ACHN (cell line): ENCODE measurements at regions not wholly inside any gene's neighbourhood (a gene's known extent, or its start where the extent isn't known, plus 50 kb on each side); places are given as distances from the start of the nearest gene placed in this dataset.

Source experiments
- DNase-seq: peaks from one replicate; pipeline ENCODE4 v3.0.0-alpha.2; 2015
- in situ Hi-C: cut with HindIII; loops from 2 replicates; pipeline ENCODE4 v1.10.0; 2017; ENCODE audit warnings: low sequenced_read_pairs, low pct_ligation_motif_present, low pct_unique_long_range_greater_than_20kb

GRCh38 chr6:4291453-4292403, 156.4 kb upstream of the ECI2 start:
- peak; percentile 13 for DNase-seq
- in situ Hi-C loops, result no loop called here

GRCh38 chr6:4289770-4290320, 154.5 kb upstream of the ECI2 start:
- in situ Hi-C loops, result no loop called here
- no peak for DNase-seq

GRCh38 chr6:4287811-4288244, 152.5 kb upstream of the ECI2 start:
- DNase-seq, result no peak
- in situ Hi-C loops, result no loop called here

DNA sequence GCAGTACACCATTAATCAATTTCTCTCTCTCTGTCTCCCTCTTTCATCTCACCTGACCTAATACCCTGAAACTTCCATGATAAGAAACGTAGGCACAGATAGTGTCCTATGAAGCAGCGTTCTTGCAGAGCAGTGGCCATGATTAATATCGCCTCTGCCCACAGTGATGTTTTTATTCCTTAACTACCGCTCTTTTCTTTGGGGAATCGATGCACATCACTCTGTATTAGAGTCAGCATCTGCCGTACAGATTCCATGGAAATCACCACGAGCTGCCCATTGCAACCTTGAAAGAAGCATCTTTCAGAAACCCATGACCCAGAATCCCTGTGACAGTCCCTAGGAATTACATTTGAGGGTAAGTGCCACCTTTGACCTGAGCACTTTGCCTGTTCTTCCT, 152.0 kb upstream of the ECI2 start:
- no peak for DNase-seq
- in situ Hi-C loops, result no loop called here

GRCh38 chr6:4282926-4283325, 147.6 kb upstream of the ECI2 start:
- in situ Hi-C loops, result no loop called here
- DNase-seq, result no peak

DNA sequence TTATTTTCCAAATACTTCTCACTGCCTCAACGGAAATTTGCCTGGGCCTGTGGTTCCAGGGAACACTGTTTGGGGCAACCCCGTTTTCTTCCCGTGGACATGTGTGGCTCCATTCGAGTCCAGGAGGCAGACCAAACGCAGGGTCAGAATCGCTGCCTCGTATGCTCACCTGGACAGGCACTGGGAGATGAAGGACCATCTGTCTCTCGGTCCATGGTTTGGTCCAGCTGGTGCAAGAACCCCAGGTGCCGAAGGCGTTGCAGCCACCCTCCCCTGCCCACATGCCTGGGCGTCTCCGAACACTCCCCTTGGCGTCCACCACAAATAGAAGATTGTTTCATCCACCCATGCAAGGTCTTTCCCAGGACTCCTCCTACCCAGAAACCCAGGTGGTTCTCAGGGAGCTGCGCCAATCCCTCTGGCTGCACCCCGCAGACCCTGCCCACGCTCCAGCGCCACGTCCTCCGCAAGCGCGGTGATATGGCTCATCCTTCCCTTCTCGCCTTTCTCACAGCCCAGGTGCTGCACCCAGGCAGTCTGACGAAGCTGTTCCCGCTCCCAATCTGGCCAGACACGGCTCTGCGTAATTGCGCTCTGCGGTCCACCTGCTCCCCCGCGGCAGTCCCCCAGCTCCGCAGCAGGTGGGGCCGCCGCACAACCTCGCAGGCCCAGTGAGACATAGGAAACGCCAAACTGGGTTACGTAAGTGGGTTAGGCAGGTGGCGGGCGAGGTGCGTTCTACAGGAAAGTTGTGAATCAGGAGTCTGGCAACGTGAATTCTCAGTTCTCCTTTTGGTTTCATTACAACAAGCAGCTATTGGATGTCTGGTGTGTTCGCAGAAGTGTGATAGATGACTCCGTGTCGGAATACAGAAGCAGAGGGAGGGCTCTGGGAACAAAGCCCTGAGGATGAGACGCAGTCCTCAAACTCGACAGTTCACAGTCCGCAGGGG, 146.2 kb upstream of the ECI2 start:
- in situ Hi-C loops, result no loop called here

GRCh38 chr6:4280707-4281106, 145.3 kb upstream of the ECI2 start:
- in situ Hi-C loops, result no loop called here
- peak; percentile 86 for DNase-seq

More for the DNA sequence above, 146.2 kb upstream of the ECI2 start:
- peak; percentile 47 for DNase-seq

DNA sequence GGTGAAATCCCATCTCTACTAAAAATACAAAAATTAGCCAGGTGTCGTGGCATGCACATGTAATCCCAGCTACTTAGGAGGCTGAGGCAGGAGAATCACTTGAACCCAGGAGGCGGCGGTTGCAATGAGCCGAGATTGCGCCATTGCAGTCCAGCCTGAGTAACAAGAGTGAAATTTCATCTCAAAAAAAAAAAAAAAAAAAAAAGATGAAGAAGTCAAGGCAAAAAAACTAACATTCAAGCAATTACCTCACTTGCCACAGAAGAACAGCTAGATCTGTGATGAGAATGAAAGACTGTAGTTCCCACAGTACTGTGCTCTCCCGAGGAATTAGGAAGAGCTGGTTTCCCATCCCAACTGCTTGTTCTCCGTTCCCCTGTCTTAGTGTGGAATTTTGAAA, 144.7 kb upstream of the ECI2 start:
- no peak for DNase-seq
- in situ Hi-C loops, result no loop called here

- DNase-seq, result no peak
Measured at GRCh38 chr6:4274382-4275082, 139.2 kb upstream of the ECI2 start.

DNA sequence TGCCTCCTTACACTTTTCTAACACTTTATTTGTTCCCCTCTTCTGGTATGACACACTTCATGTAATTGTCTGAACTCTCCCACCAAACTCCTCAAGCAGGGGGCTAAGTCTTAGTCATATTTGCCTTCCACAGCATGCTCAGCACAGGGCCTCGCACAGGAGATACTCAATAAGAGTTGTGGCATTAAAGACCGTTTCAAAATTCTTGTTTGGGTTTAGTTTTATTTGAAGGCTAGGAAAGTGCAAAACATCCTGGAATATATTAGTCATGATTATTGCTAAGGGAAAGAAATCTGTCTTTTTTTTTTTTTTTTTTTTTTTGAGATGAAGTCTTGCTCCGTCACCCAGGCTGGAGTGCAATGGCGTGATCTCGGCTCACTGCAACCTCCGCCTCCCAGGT, 137.6 kb upstream of the ECI2 start:
- in situ Hi-C loops, result no loop called here
- DNase-seq, result no peak

More at GRCh38 chr6:4274382-4275082, 139.2 kb upstream of the ECI2 start:
- in situ Hi-C loops, result no loop called here

GRCh38 chr6:4271761-4272470, 136.5 kb upstream of the ECI2 start:
- DNase-seq, result no peak
- in situ Hi-C loops, result no loop called here

DNA sequence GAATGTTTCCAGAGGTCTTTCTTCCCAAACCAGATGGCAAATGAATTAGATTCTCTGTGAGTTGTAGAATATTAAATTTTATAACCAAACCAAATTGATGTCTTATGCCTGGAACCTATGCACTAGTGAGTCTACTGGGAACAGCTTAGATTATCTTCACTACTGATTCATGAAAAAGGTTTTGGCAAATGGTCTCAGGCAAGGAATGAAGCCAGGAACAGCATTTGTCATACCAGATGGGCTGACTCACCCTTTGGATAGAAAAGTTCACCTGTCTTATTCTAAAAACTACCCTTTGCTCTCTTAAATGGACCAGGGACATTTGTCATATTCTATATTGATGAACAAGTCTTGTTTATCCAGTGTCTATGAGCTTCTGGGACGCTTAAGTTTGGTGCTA, 135.4 kb upstream of the ECI2 start:
- in situ Hi-C loops, result no loop called here
- DNase-seq, result no peak

GRCh38 chr6:4270001-4270400, 134.6 kb upstream of the ECI2 start:
- DNase-seq, result no peak
- in situ Hi-C loops, result no loop called here

- no peak for DNase-seq
- in situ Hi-C loops, result no loop called here
Measured at GRCh38 chr6:4268171-4268570, 132.8 kb upstream of the ECI2 start.

DNA sequence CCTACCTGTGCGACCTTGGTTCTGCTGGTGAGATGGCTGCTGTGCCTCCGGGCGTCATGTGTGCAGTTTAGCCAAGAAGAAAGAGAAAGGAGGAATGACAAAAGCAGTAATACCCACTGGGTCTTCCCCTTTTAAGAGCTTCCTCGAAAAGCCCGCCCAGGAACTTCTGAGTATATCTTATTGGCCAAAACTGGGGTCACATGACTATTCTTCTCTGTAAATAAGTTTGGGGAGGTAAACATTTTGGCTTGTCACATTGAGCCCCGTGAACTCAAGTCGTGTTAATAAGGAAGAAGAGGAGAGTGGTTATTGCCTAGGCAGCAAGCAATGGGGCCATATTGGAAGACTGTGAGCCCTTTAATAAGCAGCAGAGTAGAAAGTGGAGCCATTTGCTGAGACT, 130.4 kb upstream of the ECI2 start:
- in situ Hi-C loops, result no loop called here
- DNase-seq, result no peak

DNA sequence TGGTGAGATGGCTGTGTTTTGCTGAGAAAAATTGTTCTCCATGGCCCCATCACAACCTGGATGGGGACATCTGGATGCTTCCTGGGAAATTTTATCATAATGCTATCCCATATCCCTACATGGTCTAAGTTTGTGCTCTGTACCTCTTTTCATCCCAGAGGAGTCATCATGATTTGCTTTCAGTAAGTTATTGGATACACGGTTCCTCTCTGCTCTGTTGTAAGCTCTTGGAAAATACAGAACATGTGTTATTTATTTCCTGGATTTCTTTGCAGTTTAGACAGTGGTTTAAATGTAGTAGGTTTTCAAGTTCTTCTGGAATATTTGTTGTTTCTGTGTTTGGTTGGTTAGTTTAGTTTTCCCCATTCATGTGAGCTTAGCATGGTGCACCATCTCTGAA, 129.2 kb upstream of the ECI2 start:
- DNase-seq, result no peak
- in situ Hi-C loops, result no loop called here

DNA sequence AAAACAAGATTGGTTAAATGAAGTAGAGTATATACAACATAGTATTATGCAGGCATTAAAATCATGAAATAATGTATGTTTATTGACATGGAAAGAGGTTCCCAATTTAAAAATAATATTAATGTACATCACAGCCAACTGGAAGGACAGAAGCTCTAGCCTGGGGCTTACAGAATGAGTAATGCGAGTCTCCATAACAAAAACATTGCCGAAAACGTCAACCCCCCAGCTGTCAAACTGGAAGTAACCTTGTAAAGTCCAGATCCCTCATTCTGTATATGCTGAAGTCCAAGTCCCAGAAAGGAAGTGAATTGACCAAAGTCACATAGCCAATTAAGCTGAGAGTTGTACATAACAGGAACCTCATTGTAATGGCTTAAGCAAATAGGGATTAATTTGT, 128.7 kb upstream of the ECI2 start:
- no peak for DNase-seq

DNA sequence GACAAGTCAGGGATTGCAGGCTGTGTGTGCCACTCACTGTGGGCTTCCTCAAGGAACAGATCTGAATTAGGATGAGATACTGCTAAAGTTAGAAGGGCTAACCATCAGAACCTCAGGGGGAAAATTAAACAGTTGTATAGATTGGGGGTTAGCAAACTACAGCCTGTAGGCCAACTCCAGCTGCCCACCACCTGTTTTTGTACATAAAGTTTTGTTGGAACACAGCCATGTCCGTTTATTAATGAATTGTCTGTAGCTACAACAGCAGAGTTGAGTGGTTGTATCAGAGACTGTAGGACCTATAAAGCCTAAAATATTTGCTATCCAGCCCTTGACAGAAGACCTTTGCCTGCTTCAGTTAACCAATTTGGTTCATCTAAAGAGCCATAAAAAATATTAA, 127.2 kb upstream of the ECI2 start:
- in situ Hi-C loops, result no loop called here
- DNase-seq, result no peak

More for the DNA sequence above, 128.7 kb upstream of the ECI2 start:
- in situ Hi-C loops, result no loop called here
